ENCODE measurements at regions not wholly inside any gene's neighbourhood (a gene's known extent, or its start where the extent isn't known, plus 50 kb on each side); places are given as distances from the start of the nearest gene placed in this dataset.

DNA sequence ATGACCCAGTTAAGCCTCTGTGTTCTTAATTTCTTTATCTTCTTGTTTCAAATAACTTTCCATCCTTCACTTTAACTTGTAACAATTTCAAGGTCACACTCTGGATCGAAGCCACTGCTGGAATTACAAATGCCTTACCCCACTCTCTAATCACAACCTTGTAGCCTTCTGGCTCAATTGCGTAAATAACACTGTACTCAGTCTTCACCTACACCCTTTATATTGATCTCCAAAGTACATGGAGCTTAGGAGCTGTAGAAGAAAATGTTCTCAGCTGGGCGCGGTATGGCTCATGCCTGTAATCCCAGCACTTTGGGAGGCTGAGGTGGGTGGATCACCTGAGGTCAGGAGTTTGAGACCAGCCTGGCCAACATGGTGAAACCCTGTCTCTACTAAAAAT lies 164.3 kb upstream of the NPSR1 start:
- TF ChIP-seq CTCF (IDR thresholded peaks at IDR 0.05; ENCODE audit: insufficient read depth, low read depth, low read length) (no peak), EZH2 (IDR thresholded peaks at IDR 0.05; ENCODE audit: insufficient read depth, low read length) (no peak)
